Esophagus squamous epithelium (tissue), 5 donors: ENCODE measurements at regions not wholly inside any gene's neighbourhood (a gene's known extent, or its start where the extent isn't known, plus 50 kb on each side); places are given as distances from the start of the nearest gene placed in this dataset.

ENCODE experiments used
- DNase-seq: peaks from one replicate; lab custom pipeline; 2025; lab: John Stamatoyannopoulos, UW
- H3K27ac ChIP-seq, 4 donors: fragments of 200-600 bp; sonication (generic); one replicate each; pipeline ENCODE4 v1.5.1; 2016 to 2019; ENCODE audit warnings: mild to moderate bottlenecking in 1 of 4
- H3K27me3 ChIP-seq, 4 donors: fragments of 200-600 bp; sonication (generic); 1 replicate in 3 of 4; 2 replicates in 1 of 4; pipeline versions ENCODE4 v1.5.1 to v1.6.0; 2017 to 2021; ENCODE audit warnings: antibody characterized with exemption in 1 of 4
- H3K36me3 ChIP-seq, 3 donors: fragments of 200-600 bp; sonication (generic); one replicate each; pipeline ENCODE4 v1.5.1; 2016 to 2019
- H3K4me1 ChIP-seq, 3 donors: fragments of 200-600 bp; sonication (generic); one replicate each; pipeline ENCODE4 v1.5.1; 2017 to 2019
- H3K4me3 ChIP-seq, 4 donors: fragments of 200-600 bp; sonication (generic); 1 replicate in 3 of 4; 2 replicates in 1 of 4; pipeline ENCODE4 v1.5.1; 2016 to 2019; ENCODE audit warnings: mild to moderate bottlenecking in 2 of 4, moderate library complexity in 1 of 4
- H3K9me3 ChIP-seq, 3 donors: fragments of 200-600 bp; sonication (generic); one replicate each; pipeline ENCODE4 v1.5.1; 2016 to 2019
- POLR2A ChIP-seq, 4 donors: fragments of 450-650 bp; IDR thresholded peaks; one replicate each; pipeline ENCODE4 v1.6.1; 2017; ENCODE audit warnings: antibody characterized with exemption in 4 of 4, mild to moderate bottlenecking in 4 of 4, moderate library complexity in 3 of 4
- WGBS, 2 donors: methylation state at CpG; one replicate each; pipeline ENCODE4 v1.1.5; 2018; 5-methylcytosine and 5-hydroxymethylcytosine counted together
- intact Hi-C: fragments of 100-400 bp; cut with DNase I; formaldehyde crosslinking; loops from one replicate; pipeline ENCODE4 v1.15.0; 2022
- TF ChIP-seq, protein P1 (sequence below), 6 experiments: fragments of 450-650 bp in 4 of 6; fragments of 200-600 bp in 2 of 6; sonication (generic) in 2 of 6; IDR thresholded peaks; one replicate each; pipeline ENCODE4 v1.5.1; 2016 to 2019; ENCODE audit warnings: antibody characterized with exemption in 6 of 6, mild to moderate bottlenecking in 4 of 6, moderate library complexity in 4 of 6
- donor health status: DM: yes; HTN: yes; CAD: no.

DNA sequence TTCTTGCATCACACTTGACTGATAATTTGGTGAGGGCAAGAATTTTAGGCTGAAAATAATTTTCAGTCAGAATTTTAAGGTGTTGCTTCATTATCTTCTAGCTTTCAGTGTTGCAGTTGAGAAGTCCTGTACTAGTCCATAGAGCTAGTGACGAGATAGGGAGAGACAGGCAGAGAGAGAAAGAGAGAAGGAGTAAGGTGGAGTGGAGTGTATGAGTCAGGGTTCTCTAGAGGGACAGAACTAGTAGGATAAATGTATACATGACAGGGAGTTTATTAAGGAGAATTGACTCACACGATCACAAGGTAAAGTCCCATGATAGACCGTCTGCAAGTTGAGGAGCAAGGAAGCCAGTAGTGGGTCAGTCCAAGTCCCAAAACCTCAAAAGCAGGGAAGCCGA, 127.2 kb downstream of the UTP18 start:
- intact Hi-C loops, result no loop called here
- no peak for DNase-seq
- Histone ChIP-seq H3K36me3 (no peaks in the 10 kb centered on the region), H3K27me3 (peaks cover 0 to 24% (median 0%) of the 10 kb centered on the region in 4 donors), H3K4me1 (no peaks in the 10 kb centered on the region), H3K27ac (no peak overlapping the region), H3K9me3 (no peaks in the 10 kb centered on the region), H3K4me3 (no peak overlapping the region)
- no peak for TF ChIP-seq POLR2A (IDR thresholded peaks at IDR 0.05)
- TF ChIP-seq, protein P1, sequence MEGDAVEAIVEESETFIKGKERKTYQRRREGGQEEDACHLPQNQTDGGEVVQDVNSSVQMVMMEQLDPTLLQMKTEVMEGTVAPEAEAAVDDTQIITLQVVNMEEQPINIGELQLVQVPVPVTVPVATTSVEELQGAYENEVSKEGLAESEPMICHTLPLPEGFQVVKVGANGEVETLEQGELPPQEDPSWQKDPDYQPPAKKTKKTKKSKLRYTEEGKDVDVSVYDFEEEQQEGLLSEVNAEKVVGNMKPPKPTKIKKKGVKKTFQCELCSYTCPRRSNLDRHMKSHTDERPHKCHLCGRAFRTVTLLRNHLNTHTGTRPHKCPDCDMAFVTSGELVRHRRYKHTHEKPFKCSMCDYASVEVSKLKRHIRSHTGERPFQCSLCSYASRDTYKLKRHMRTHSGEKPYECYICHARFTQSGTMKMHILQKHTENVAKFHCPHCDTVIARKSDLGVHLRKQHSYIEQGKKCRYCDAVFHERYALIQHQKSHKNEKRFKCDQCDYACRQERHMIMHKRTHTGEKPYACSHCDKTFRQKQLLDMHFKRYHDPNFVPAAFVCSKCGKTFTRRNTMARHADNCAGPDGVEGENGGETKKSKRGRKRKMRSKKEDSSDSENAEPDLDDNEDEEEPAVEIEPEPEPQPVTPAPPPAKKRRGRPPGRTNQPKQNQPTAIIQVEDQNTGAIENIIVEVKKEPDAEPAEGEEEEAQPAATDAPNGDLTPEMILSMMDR (IDR thresholded peaks at IDR 0.05), result no peak
- WGBS, 2 donors, result 70 to 80% methylated on average over 4 of the region's 4 CpGs

DNA sequence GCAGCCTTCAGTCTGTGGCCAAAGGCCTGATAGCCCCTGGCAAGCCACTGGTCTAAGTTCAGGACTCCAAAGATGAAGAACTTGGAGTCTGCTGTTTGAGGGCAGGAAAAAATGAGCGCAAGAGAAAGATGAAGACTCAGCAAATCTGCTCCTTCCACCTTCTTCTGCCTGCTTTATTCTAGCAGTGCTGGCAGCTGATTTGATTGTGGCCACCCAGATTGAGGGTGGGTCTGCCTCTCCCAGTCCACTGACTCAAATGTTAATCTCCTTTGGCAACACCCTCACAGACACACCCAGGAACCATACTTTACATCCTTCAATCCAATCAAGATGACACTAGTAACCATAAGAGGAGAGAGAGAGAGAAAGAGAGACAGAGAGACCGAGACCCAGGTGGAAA, 127.6 kb downstream of the UTP18 start:
- Histone ChIP-seq H3K36me3 (no peaks in the 10 kb centered on the region), H3K27me3 (peaks cover 0 to 28% (median 0%) of the 10 kb centered on the region in 4 donors), H3K9me3 (no peaks in the 10 kb centered on the region), H3K27ac (no peak overlapping the region), H3K4me1 (no peaks in the 10 kb centered on the region), H3K4me3 (no peak overlapping the region)
- 75 to 88% methylated on average over 2 of the region's 2 CpGs for WGBS, 2 donors
- DNase-seq, result no peak
- no peak for TF ChIP-seq POLR2A (IDR thresholded peaks at IDR 0.05)
- TF ChIP-seq, protein P1 (IDR thresholded peaks at IDR 0.05), result no peak
- intact Hi-C loops, result no loop called here

DNA sequence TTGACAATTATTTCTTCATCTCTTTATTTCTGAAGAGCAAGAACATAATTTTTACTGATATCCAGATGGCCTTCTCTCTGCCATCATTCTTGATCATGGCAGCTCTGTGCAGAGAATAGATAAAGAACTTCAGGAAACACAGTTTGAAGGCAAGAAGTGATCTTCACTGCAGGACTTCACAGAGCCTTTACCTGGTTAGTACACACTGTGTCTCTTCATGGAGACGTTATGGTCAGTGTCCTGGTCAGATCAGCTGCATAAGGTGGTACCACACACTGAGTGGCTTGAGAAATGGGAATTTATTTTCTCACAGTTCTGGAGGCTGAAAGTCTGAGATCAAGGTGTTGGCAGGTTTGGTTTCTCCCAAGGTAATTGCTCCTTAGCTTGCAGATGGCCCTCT, 129.5 kb downstream of the UTP18 start:
- H3K4me3 ChIP-seq, result no peak overlapping the region
- H3K9me3 ChIP-seq, result no peaks in the 10 kb centered on the region
- intact Hi-C loops, result no loop called here
- TF ChIP-seq, protein P1 (IDR thresholded peaks at IDR 0.05), result no peak
- TF ChIP-seq POLR2A (IDR thresholded peaks at IDR 0.05), result no peak
- 36 to 80% methylated on average over 1 of the region's 1 CpG for WGBS, 2 donors
- H3K36me3 ChIP-seq, result no peaks in the 10 kb centered on the region
- no peak overlapping the region for H3K27ac ChIP-seq
- H3K4me1 ChIP-seq, result no peaks in the 10 kb centered on the region
- DNase-seq, result no peak
- H3K27me3 ChIP-seq, result peaks cover 0 to 39% (median 0%) of the 10 kb centered on the region in 4 donors

DNA sequence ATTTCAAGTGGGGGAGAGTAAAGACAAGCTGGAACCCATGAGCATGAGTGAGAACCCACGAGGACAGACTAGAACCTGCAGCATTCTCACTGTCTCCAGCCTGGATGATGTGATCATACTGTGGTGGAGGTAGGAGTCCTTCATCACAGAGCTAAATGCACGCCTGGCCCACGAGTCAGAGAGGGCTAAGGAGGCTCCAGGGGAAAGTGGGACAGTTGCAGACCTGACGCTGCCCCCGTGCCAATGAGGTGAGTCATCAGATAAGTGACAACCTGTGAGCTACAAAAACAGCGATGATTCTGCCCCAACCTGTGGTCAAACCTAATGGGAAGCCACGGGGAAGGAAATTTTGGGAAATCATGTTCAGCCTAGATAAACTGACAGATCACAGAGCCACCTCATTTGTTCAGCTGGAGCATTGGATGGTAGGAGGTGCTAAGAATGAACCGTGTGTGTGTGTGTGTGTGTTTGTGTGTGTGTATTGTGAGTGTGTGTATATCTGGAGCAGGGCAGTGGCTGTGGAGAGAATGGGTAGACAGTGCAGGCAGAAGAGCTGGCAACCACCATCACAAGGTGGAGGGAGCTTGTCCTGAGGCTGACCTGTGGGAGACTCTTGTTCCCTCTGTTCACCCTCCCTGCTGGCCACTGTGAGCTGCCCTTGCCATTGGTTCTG, 131.8 kb downstream of the UTP18 start:
- TF ChIP-seq, protein P1 (IDR thresholded peaks at IDR 0.05), result no peak
- no peak for TF ChIP-seq POLR2A (IDR thresholded peaks at IDR 0.05)
- H3K9me3 ChIP-seq, result no peaks in the 10 kb centered on the region
- H3K27me3 ChIP-seq, result peaks cover 0 to 39% (median 0%) of the 10 kb centered on the region in 4 donors
- no peak overlapping the region for H3K4me3 ChIP-seq
- DNase-seq, result no peak
- intact Hi-C loops, result no loop called here
- no peaks in the 10 kb centered on the region for H3K4me1 ChIP-seq
- no peak overlapping the region for H3K27ac ChIP-seq
- 30 to 45% methylated on average over 8 of the region's 8 CpGs for WGBS, 2 donors
- H3K36me3 ChIP-seq, result no peaks in the 10 kb centered on the region

DNA sequence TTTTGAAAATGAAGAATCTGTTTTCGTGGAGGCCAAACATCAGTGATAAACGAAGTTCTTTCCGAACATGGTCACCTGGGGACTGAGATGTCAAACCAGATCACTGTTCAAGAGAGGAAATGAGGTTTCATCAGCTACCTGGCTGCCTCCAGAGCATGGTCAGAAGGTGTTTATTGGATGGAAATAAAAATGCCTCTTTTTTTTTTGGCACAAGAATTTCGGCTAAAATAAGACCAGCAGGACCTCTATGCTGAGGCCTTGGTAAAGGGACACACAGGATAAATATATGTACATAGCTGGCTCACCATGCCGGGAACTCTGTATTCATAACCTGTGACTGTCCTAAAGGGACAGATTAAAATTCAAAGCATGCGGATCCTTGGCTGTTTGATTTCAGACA, 135.3 kb downstream of the UTP18 start:
- no peak for TF ChIP-seq POLR2A (IDR thresholded peaks at IDR 0.05)
- TF ChIP-seq, protein P1 (IDR thresholded peaks at IDR 0.05), result no peak
- Histone ChIP-seq H3K4me3 (no peak overlapping the region), H3K36me3 (no peaks in the 10 kb centered on the region), H3K9me3 (no peaks in the 10 kb centered on the region), H3K27ac (no peak overlapping the region), H3K27me3 (peaks cover 0 to 32% (median 0%) of the 10 kb centered on the region in 4 donors), H3K4me1 (no peaks in the 10 kb centered on the region)
- intact Hi-C loops, result no loop called here
- no peak for DNase-seq
- WGBS, 2 donors, result 82 to 87% methylated on average over 6 of the region's 6 CpGs
